HG03097 (cell line): ENCODE measurements at regions not wholly inside any gene's neighbourhood (a gene's known extent, or its start where the extent isn't known, plus 50 kb on each side); places are given as distances from the start of the nearest gene placed in this dataset.

Experiments
- ATAC-seq: cut with Tn5 transposase; IDR thresholded peaks from one replicate; pipeline ENCODE4 v1.9.1; 2021; ENCODE audit not compliant: unreplicated experiment, low FRiP score

GRCh38 chr5:87094833-87095232, 172.8 kb upstream of the RASA1 start:
- ATAC-seq = no peak

- no peak for ATAC-seq
These were observed 171.9 kb upstream of the RASA1 start for GRCh38 chr5:87095787-87096186.

GRCh38 chr5:87097664-87098063, 170.0 kb upstream of the RASA1 start:
- ATAC-seq = no peak

GRCh38 chr5:87099291-87099839, 168.3 kb upstream of the RASA1 start:
- ATAC-seq = no peak

GRCh38 chr5:87099968-87100367, 167.7 kb upstream of the RASA1 start:
- no peak for ATAC-seq

GRCh38 chr5:87101321-87101720, 166.4 kb upstream of the RASA1 start:
- no peak for ATAC-seq

- ATAC-seq = no peak
These were observed 164.8 kb upstream of the RASA1 start for GRCh38 chr5:87102841-87103240.

- peak; percentile 65 for ATAC-seq
These were observed 163.9 kb upstream of the RASA1 start for GRCh38 chr5:87103616-87104287.

- no peak for ATAC-seq
These were observed 162.1 kb upstream of the RASA1 start for GRCh38 chr5:87105577-87105976.

GRCh38 chr5:87109746-87110145, 157.9 kb upstream of the RASA1 start:
- no peak for ATAC-seq

- no peak for ATAC-seq
These were observed 157.0 kb upstream of the RASA1 start for GRCh38 chr5:87110721-87111120.

GRCh38 chr5:87113861-87114260, 153.8 kb upstream of the RASA1 start:
- no peak for ATAC-seq

GRCh38 chr5:87114631-87115030, 153.1 kb upstream of the RASA1 start:
- ATAC-seq = no peak

GRCh38 chr5:87115839-87116364, 151.8 kb upstream of the RASA1 start:
- no peak for ATAC-seq

- peak; percentile 91 for ATAC-seq
These were observed 150.7 kb upstream of the RASA1 start for GRCh38 chr5:87116825-87117512.

GRCh38 chr5:87119588-87119987, 148.1 kb upstream of the RASA1 start:
- ATAC-seq = no peak

GRCh38 chr5:87120518-87121303, 147.0 kb upstream of the RASA1 start:
- ATAC-seq = no peak

GRCh38 chr5:87121304-87122150, 146.2 kb upstream of the RASA1 start:
- ATAC-seq = peak; percentile 78

GRCh38 chr5:87122151-87122977, 145.3 kb upstream of the RASA1 start:
- no peak for ATAC-seq
